ENCODE measurements at regions not wholly inside any gene's neighbourhood (a gene's known extent, or its start where the extent isn't known, plus 50 kb on each side); places are given as distances from the start of the nearest gene placed in this dataset.
"Not testable (repeated sequence)": the region's sequence is repeated elsewhere in the genome, so short reads cannot be mapped to it uniquely, and the experiment has no call there.

DNA sequence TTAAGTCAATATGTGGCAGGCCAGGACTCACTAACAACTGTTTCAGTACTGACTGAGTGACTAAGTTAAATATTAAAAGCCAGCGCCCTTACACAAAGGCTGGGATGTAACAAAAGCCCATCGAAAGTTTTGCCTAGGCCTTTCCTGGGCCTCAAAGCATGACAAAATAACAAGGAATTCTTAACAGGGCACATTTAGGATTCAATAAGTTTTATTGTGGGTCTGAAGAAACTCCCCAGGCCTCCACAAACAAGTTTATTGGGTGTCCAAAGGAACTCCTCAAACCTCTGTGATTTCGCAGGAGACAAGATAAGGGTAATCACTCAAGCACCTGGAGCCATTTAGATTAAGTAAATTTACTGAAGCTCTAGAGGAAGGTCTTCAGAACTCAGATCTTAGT, 130.7 kb upstream of the SGCG start:
- no peak for DNase-seq
- H3K27me3 Mint-ChIP-seq = peaks cover 2% of the 10 kb centered on the region
- H3K4me3 Mint-ChIP-seq = no peak overlapping the region
- no peak for ATAC-seq
- no peaks in the 10 kb centered on the region for H3K9me3 Mint-ChIP-seq
- H3K27ac Mint-ChIP-seq = no peak overlapping the region
- H3K4me1 Mint-ChIP-seq = no peaks in the 10 kb centered on the region
- H3K36me3 Mint-ChIP-seq (ENCODE audit: low read depth) = no peaks in the 10 kb centered on the region

DNA sequence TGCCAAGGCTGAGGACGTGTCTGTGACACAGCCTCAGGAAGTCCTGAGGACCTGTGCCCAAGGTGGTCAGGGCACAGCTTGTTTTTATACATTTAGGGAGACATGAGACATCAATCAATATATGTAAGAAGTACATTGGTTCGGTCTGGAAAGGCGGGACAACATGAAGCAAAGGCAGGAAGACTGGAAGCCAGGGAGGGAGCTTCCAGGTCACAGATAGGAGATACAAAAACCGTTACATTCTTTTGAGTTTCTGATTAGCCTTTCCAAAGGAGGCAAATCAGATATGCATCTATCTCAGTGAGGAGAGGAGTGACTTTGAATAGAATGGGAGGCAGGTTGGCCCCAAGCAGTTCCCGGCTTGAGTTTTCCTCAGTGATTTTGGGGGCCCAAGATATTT, 127.1 kb upstream of the SGCG start:
- not testable (repeated sequence) for H3K9me3 Mint-ChIP-seq; H3K4me3 Mint-ChIP-seq; H3K36me3 Mint-ChIP-seq (ENCODE audit: low read depth); DNase-seq; H3K27ac Mint-ChIP-seq; H3K27me3 Mint-ChIP-seq; H3K4me1 Mint-ChIP-seq; ATAC-seq

DNA sequence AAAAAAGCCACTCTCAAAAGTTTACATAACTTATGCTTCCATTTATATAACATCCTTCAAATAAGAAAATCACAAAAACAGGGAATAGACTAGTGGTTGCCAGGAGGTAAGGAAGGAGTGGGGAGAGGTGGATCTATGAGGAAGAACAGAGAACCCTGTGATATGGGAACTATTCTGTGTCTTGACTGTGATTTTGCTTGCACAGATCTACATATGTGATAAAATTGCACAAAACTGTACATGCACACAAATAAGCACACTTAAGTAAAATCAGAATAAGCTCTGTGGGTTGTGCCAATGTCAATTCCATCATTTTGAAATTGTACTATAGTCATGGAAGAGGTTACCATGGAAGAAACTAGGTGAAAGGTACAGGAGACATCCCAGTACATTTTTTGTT, 121.6 kb upstream of the SGCG start:
- DNase-seq (no peak), ATAC-seq (no peak)
- Mint-ChIP-seq H3K27ac (no peak overlapping the region), H3K9me3 (peaks cover 3% of the 10 kb centered on the region), H3K4me1 (no peaks in the 10 kb centered on the region), H3K36me3 (ENCODE audit: low read depth) (no peaks in the 10 kb centered on the region), H3K4me3 (no peak overlapping the region), H3K27me3 (no peaks in the 10 kb centered on the region)

DNA sequence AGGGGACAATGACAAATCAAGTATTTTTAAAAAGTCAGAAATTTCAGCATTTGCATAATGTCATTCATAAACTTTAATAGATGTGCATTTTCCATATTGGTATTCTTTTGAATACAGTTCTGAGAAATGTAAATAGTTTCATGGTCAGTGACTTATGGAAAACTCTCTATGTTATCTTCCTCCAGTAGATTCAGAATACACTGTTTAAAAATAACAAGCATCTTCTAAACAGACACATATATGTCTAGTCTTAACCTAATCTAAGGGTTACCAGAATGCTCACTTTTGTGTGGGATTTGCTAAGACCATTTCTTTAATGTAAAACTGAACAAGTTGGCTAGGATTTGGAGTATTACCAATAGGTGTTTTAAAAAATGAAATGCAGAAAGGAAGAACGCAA, 119.8 kb upstream of the SGCG start:
- H3K9me3 Mint-ChIP-seq = peaks cover 3% of the 10 kb centered on the region
- DNase-seq (no peak), ATAC-seq (no peak)
- H3K4me1 Mint-ChIP-seq = no peaks in the 10 kb centered on the region
- H3K27me3 Mint-ChIP-seq = no peaks in the 10 kb centered on the region
- no peak overlapping the region for H3K27ac Mint-ChIP-seq
- no peak overlapping the region for H3K4me3 Mint-ChIP-seq
- no peaks in the 10 kb centered on the region for H3K36me3 Mint-ChIP-seq (ENCODE audit: low read depth)

DNA sequence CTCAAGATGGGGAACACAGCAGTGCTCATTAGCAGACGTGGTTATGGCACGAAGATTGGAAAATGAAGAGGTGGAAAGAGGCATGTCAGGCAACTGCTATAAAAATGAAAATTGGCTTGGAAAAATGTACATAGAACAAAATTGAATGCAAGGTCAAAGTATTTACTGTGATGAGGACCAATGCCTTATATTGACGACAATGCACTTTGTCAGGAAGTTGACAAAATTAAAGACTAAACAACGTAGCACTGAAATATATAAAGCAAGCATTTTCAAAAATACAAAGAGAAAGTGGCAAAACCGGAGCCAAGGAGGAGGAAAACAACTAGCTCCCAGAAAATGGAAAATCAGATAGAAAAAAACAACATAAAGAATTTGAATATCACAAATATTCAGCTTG, 113.7 kb upstream of the SGCG start:
- Mint-ChIP-seq H3K36me3 (ENCODE audit: low read depth) (no peaks in the 10 kb centered on the region), H3K27ac (no peak overlapping the region), H3K27me3 (peaks cover 2% of the 10 kb centered on the region), H3K9me3 (peaks cover 5% of the 10 kb centered on the region), H3K4me3 (no peak overlapping the region), H3K4me1 (no peaks in the 10 kb centered on the region)
- ATAC-seq (no peak), DNase-seq (no peak)

DNA sequence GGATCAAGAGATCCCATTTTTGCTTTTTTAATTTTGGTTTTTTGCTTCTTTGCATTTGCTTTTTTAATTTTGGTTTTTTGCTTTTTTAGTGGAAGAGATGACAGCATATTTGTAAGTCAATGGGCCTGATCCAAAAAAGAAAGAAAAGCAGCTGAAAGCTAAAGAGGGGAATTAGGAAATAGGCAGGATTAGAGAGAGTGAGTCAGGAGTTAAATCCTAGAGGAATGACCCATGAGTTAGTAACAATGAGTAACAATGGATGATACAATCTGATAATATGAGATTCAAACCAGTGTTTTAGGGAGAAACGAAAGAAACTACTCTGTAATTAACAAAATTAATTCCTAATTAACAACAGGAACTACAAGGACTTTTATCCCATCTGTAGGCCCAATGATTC, 111.2 kb upstream of the SGCG start:
- H3K9me3 Mint-ChIP-seq = peaks cover 5% of the 10 kb centered on the region
- no peaks in the 10 kb centered on the region for H3K4me1 Mint-ChIP-seq
- H3K4me3 Mint-ChIP-seq = no peak overlapping the region
- no peak for ATAC-seq
- no peaks in the 10 kb centered on the region for H3K36me3 Mint-ChIP-seq (ENCODE audit: low read depth)
- no peak overlapping the region for H3K27ac Mint-ChIP-seq
- no peak for DNase-seq
- H3K27me3 Mint-ChIP-seq = peaks cover 4% of the 10 kb centered on the region

DNA sequence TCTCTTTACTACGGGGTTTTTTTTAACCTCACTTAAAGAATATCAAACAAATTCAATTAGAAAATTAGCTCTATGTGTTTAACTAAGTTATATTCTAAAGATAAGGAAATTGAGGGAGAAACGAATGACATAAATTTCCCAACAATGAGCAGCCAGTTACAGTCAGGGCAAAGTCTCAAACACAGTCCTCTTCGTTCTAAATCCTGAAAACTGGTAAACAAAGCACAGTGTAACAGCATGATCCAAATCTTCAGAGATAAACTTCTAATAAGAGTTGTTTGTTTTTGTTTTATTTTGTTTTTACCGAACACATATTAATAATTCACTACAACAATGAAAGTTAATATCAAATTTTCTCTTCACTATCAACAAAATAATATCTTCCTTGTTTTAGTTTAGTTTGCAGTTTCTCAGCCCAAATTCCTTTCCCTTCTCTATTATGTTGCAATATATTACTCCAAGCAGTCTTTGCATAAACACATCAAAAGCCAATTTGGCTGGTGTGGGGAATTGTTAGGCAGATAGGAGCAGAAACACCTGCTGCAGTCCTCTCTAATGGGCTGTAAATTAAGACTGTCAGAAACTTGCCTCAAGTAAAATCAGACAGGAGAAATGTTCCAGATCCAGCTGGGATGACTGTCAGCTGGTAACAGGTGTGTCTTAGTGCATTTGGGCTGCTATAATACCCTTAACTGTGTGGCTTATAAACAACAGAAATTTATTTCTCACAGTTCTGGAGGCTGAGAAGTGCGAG, 106.5 kb upstream of the SGCG start:
- H3K27me3 Mint-ChIP-seq = peaks cover 4% of the 10 kb centered on the region
- DNase-seq (no peak), ATAC-seq (no peak)
- no peak overlapping the region for H3K27ac Mint-ChIP-seq
- H3K9me3 Mint-ChIP-seq = peaks cover 5% of the 10 kb centered on the region
- no peaks in the 10 kb centered on the region for H3K36me3 Mint-ChIP-seq (ENCODE audit: low read depth)
- H3K4me3 Mint-ChIP-seq = no peak overlapping the region
- no peaks in the 10 kb centered on the region for H3K4me1 Mint-ChIP-seq

DNA sequence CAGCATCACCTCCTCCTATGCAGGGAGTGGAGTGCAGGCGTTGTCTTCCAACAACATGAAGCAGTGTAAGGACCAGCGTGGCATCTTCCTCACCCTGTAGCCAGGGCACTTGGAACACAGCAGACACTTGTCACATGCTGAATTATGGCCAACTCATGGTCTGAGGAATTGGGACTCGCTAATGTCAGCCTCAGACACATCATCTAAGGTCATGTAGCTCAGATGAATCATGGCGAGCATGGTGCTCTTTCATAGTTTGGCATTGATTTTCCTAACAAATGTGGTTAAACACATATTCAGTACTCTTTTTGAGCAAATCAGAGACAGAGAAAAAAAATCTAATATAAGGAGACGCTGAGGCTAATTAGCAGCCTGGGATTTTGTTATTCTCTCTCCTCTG, 99.6 kb upstream of the SGCG start:
- ATAC-seq (no peak), DNase-seq (no peak)
- no peaks in the 10 kb centered on the region for H3K27me3 Mint-ChIP-seq
- no peaks in the 10 kb centered on the region for H3K36me3 Mint-ChIP-seq (ENCODE audit: low read depth)
- H3K27ac Mint-ChIP-seq = no peak overlapping the region
- H3K9me3 Mint-ChIP-seq = no peaks in the 10 kb centered on the region
- H3K4me3 Mint-ChIP-seq = no peak overlapping the region
- H3K4me1 Mint-ChIP-seq = no peaks in the 10 kb centered on the region

DNA sequence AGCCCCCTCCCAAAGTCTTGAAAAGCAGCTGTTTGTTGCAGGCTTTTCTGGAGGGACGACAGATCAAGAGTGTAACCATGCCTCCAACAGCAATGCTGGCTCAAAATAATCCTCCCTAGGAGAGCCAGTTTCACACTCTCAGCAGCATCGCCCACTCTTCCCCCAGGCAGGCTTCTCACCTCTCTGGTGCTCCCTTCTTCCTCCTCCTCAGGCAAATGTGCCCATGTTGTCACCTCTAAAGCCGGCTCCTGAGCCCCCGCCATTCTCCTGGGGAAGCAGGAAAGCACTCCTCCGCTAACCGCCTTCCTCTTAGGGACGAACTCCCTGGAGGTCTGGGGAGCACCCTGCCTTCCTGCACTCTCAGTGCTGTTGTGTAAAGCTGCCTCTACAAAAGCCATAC, 98.9 kb upstream of the SGCG start:
- Mint-ChIP-seq H3K27ac (no peak overlapping the region), H3K9me3 (no peaks in the 10 kb centered on the region), H3K4me3 (no peak overlapping the region), H3K36me3 (ENCODE audit: low read depth) (no peaks in the 10 kb centered on the region), H3K4me1 (no peaks in the 10 kb centered on the region), H3K27me3 (no peaks in the 10 kb centered on the region)
- DNase-seq = no peak
- no peak for ATAC-seq

DNA sequence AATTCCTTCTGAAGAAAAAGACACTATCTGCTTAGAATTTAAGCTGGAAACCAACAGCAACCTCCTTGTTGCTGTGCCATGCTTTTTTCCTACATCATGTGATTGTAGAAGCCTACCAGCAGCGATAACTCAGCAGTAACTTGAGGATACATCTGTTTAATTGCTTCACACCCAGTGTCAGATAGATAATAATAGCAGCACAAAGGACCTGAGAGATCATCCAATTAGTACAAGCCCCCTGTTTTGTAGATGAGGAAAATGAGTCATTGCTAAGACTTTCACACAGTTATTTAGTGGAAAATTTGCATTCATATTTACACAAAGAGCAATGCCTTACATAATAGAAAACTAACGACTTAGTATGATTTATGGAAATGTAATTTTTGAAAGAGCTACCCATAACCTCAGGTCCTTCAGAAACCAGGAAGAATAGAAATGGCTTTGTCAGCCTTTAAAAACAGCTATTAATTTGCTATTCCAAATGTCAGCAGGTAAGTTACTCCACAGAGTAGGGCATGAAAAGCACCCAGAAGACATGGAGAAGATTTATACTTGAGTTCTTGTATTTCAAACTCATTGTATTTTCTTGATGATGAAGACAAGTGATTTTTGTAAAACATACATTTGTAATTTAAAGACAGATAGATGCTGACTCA, 93.7 kb upstream of the SGCG start:
- Mint-ChIP-seq H3K27me3 (peaks cover 4% of the 10 kb centered on the region), H3K4me3 (no peak overlapping the region), H3K4me1 (no peaks in the 10 kb centered on the region), H3K36me3 (ENCODE audit: low read depth) (no peaks in the 10 kb centered on the region), H3K27ac (no peak overlapping the region), H3K9me3 (no peaks in the 10 kb centered on the region)
- ATAC-seq = no peak
- DNase-seq = no peak

DNA sequence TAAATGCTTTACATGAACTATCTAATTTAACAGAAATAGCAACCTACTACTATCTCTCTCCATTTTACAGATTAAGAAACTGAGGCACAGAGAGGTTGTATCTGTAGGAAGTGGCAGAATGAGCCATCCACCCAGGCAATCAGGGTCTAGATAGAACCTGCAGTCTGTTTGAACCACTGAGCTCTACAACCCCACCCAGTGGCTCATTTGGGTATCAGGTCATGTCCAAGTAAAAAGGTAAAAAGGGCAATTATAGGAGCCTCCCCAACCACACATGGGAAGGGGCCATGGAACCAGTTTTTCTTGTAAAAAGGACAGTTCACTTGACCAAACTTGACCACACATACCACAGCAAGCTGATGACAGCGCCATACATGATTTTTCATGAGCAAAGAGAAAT, 92.9 kb upstream of the SGCG start:
- Mint-ChIP-seq H3K27ac (no peak overlapping the region), H3K4me1 (no peaks in the 10 kb centered on the region), H3K4me3 (no peak overlapping the region), H3K27me3 (peaks cover 4% of the 10 kb centered on the region), H3K36me3 (ENCODE audit: low read depth) (no peaks in the 10 kb centered on the region), H3K9me3 (no peaks in the 10 kb centered on the region)
- peak; percentile 4 for DNase-seq
- ATAC-seq = no peak

DNA sequence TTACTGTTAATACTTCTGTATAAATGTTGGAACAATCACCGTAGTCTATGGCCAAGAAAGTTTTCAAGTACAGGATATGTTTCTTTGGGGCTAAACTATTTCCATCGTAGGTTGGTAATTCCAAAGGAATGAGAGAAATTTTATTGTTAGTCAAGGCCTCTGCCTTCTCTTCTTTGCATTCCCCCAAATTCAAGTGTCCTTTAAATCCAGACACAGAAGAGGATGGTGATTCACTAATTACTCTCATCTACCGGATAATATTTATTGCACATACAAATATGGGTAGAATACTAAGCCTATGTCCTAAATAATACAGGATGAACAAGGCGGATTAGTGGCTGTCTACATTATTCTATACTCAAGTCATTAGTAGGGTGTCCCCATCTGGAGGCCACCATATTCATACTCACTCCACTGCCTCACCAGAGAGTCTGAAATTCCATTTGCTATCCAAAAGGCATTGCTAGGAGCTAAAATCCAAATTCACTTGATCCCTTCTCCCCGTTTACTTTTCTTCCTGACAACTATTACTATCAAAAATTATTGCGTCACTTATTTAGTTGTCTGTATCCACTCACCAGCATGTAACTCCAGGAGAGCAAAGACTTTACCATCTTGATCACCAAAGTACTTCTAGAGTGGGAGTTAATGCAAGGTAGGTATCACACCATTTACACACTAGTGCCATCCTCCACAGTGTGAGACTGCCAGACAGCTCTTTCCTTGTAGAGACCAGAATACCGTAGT, 82.4 kb upstream of the SGCG start:
- Mint-ChIP-seq H3K4me3 (no peak overlapping the region), H3K4me1 (no peaks in the 10 kb centered on the region)

DNA sequence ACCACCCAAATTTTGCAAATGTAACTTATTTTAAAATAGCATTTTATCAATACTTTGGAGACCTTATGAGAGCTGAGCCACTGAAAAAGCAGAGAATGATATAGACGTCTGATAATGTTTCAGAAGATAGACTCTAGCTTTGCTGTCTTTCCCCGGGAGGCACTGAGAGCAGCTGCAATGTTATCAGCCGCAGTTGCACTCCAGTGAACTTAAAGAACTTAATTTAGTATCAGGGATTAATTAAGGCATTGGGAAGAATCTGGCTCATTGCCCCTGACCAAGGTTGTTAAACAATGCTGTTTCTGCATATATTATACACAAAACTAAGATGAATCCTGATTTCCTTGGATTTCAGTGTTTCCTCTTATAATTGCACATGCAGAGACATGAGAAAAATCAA, 75.7 kb upstream of the SGCG start:
- no peak for DNase-seq

More for the DNA sequence above, 82.4 kb upstream of the SGCG start:
- Mint-ChIP-seq H3K9me3 (no peaks in the 10 kb centered on the region), H3K27ac (no peak overlapping the region), H3K27me3 (peaks cover 3% of the 10 kb centered on the region), H3K36me3 (ENCODE audit: low read depth) (no peaks in the 10 kb centered on the region)
- ATAC-seq (no peak), DNase-seq (no peak)

DNA sequence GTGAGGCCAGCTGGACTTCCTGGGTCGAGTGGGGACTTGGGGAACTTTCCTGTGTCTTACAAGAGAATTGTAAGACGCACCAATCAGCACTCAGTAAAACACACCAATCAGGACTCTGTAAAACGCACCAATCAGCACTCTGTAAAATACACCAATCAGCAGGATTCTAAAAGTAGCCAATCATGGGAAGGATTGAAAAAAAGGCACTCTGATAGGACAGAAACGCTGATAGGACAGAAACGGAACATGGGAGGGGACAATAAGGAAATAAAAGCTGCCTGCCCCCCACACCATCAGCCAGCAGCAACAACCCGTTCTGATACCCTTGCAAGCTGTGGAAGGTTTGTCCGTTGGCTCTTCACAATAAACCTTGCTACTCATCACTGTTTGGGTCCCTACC, 73.1 kb upstream of the SGCG start:
- no peaks in the 10 kb centered on the region for H3K36me3 Mint-ChIP-seq (ENCODE audit: low read depth)
- H3K27ac Mint-ChIP-seq = no peak overlapping the region
- ATAC-seq = no peak
- H3K9me3 Mint-ChIP-seq = no peaks in the 10 kb centered on the region
- H3K27me3 Mint-ChIP-seq = peaks cover 8% of the 10 kb centered on the region
- H3K4me1 Mint-ChIP-seq = no peaks in the 10 kb centered on the region
- no peak for DNase-seq
- H3K4me3 Mint-ChIP-seq = no peak overlapping the region

More for the DNA sequence above, 75.7 kb upstream of the SGCG start:
- Mint-ChIP-seq H3K9me3 (no peaks in the 10 kb centered on the region), H3K4me1 (no peaks in the 10 kb centered on the region), H3K36me3 (ENCODE audit: low read depth) (no peaks in the 10 kb centered on the region), H3K27me3 (peaks cover 8% of the 10 kb centered on the region), H3K4me3 (no peak overlapping the region), H3K27ac (no peak overlapping the region)
- ATAC-seq = no peak

DNA sequence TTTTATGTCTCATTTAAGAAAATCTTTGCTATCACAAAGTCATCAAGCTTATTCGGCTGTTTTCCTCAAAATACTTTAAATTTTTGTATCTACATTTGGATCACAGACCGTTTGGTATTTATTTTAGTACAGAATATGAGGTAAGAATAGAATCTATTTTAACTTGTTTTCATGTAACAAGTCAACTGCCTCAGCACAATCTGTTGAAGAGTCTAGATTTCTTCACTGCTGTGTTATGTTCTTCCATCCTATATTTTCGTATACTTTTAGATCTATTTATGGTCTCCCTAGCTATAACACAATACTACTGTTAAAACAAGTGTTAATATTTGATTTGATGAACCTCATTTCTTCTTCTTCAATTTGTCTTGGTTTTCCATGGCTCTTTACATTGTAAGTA, 61.6 kb upstream of the SGCG start:
- Mint-ChIP-seq H3K27ac (no peak overlapping the region), H3K9me3 (peaks cover 8% of the 10 kb centered on the region), H3K4me1 (no peaks in the 10 kb centered on the region), H3K27me3 (peaks cover 2% of the 10 kb centered on the region), H3K36me3 (ENCODE audit: low read depth) (no peaks in the 10 kb centered on the region), H3K4me3 (no peak overlapping the region)
- ATAC-seq = no peak
- no peak for DNase-seq

All from activated naive CD8-positive, alpha-beta T cell treated with anti-CD3 and anti-CD28 coated beads, Interleukin-2, amount 50 U/mL, for 24 hours (primary cell).